ENCODE measurements at regions not wholly inside any gene's neighbourhood (a gene's known extent, or its start where the extent isn't known, plus 50 kb on each side); places are given as distances from the start of the nearest gene placed in this dataset.

DNA sequence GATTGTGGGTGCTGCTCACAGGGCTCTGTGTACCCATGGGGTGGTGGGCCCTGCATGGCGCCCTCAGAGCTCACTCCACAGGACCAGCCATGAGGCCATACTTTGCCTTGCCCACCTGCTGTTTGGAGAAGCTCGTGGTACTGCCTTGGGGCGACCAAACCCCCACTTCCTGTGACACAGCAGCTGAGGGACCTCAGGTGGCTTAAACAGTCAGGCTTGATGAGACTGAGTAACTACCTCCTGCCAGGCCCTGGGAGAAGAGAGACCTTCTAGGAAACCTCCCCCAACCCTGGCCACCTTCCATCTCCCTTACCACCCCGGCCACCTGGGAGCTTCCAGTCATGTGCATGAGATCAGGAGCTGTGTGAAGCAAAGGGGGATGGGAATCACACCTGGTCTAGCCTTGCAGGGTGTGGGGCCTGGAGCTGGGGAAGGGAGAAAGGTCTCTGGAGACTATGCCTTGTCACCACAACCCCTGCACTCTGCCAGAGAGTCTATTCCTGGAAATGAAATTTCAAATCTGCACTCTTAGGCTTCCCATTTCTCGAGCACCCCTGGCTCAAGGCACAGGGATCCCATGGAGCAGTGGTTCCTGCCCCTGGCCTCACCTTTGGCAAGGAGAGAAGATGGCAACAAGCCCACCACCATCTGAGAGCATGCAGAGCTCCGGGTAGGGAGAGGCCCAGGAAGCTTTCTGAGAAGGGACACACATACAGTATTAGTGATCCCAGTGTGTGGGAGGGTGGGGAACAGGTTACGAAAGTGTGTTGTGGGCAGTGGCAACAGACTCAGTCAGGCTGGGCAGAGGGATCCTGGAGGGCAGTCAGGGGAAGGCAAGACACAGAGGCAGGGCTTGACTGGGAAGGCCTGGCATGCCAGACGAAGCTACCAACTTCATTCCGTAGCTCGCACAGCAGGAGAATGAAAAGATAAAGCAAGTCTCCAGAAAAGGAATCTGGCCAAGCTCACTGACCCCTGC lies 125.0 kb downstream of the URI1 start:
- TF ChIP-seq, protein P1, sequence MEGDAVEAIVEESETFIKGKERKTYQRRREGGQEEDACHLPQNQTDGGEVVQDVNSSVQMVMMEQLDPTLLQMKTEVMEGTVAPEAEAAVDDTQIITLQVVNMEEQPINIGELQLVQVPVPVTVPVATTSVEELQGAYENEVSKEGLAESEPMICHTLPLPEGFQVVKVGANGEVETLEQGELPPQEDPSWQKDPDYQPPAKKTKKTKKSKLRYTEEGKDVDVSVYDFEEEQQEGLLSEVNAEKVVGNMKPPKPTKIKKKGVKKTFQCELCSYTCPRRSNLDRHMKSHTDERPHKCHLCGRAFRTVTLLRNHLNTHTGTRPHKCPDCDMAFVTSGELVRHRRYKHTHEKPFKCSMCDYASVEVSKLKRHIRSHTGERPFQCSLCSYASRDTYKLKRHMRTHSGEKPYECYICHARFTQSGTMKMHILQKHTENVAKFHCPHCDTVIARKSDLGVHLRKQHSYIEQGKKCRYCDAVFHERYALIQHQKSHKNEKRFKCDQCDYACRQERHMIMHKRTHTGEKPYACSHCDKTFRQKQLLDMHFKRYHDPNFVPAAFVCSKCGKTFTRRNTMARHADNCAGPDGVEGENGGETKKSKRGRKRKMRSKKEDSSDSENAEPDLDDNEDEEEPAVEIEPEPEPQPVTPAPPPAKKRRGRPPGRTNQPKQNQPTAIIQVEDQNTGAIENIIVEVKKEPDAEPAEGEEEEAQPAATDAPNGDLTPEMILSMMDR (IDR thresholded peaks at IDR 0.05; ENCODE audit: low read depth, low read length): no peak
- no peak for TF ChIP-seq EZH2phosphoT487 (IDR thresholded peaks at IDR 0.05; ENCODE audit: low read depth)

Measured in OCI-LY3 (cell line).